Retinal pigment epithelial cell (primary cell): ENCODE measurements at regions not wholly inside any gene's neighbourhood (a gene's known extent, or its start where the extent isn't known, plus 50 kb on each side); places are given as distances from the start of the nearest gene placed in this dataset.

ENCODE experiments used
- DNase-seq: peaks from one replicate; pipeline ENCODE4 v3.0.0-alpha.2; 2010; ENCODE audit warnings: low read depth
- H3K4me3 ChIP-seq: 2 replicates; pipeline ENCODE4 v1.5.1; 2011; ENCODE audit warnings: mild to moderate bottlenecking, low read length, control low read depth, moderate library complexity
- TF ChIP-seq, protein P1 (sequence below): conservative IDR thresholded peaks from 2 replicates; pipeline ENCODE4 v1.5.1; 2011; ENCODE audit warnings: low read depth, low read length, control low read depth, inconsistent platforms

GRCh38 chr13:108375772-108376171 lies 106.3 kb downstream of the TNFSF13B start:
- TF ChIP-seq, protein P1, sequence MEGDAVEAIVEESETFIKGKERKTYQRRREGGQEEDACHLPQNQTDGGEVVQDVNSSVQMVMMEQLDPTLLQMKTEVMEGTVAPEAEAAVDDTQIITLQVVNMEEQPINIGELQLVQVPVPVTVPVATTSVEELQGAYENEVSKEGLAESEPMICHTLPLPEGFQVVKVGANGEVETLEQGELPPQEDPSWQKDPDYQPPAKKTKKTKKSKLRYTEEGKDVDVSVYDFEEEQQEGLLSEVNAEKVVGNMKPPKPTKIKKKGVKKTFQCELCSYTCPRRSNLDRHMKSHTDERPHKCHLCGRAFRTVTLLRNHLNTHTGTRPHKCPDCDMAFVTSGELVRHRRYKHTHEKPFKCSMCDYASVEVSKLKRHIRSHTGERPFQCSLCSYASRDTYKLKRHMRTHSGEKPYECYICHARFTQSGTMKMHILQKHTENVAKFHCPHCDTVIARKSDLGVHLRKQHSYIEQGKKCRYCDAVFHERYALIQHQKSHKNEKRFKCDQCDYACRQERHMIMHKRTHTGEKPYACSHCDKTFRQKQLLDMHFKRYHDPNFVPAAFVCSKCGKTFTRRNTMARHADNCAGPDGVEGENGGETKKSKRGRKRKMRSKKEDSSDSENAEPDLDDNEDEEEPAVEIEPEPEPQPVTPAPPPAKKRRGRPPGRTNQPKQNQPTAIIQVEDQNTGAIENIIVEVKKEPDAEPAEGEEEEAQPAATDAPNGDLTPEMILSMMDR: no peak
- DNase-seq: no peak
- no peak overlapping the region for H3K4me3 ChIP-seq

DNA sequence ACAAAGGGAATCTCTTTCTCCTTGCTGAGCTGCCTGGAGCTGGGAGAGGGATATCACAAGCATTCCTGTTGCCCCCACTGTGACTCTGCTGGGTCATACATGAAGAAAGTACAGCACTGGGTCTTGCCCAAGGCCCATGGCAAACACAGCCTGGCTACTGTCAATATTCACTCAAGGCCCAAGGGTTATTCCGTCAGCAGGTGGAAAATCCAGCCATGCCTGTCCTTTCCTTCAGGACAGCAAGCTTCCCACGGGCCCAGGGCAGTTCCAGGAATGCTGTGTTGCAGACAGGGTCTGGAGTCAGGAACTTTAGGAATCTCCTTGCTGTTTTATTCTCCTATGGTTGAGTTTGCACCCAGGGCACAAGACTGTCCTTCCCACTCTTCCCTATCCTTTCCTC lies 106.8 kb downstream of the TNFSF13B start:
- no peak overlapping the region for H3K4me3 ChIP-seq
- TF ChIP-seq, protein P1: no peak
- no peak for DNase-seq

GRCh38 chr13:108377646-108378206 lies 108.2 kb downstream of the TNFSF13B start:
- TF ChIP-seq, protein P1: no peak
- DNase-seq: no peak
- no peak overlapping the region for H3K4me3 ChIP-seq

DNA sequence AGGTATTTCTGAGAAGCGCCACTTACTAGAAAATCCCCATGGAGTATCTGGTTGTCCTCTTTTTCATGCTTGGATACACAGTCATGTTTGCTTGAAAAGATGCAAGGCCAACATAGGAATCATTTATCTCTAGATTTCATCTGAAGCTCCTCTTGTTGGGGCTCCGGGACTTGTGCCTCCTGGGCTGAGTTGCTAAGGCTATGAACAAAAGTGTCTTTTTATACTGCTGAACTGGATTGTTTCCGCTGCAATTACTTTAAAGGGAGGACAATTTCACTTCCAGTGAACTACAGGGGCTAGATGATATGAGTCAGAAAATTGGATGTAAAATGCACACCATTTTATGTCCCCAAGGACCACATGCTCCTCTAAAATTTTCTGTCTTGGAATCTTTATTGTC lies 114.1 kb downstream of the TNFSF13B start:
- no peak overlapping the region for H3K4me3 ChIP-seq
- TF ChIP-seq, protein P1: no peak

GRCh38 chr13:108387156-108387555 lies 117.6 kb downstream of the TNFSF13B start:
- TF ChIP-seq, protein P1: no peak
- DNase-seq: no peak
- no peak overlapping the region for H3K4me3 ChIP-seq

More for the DNA sequence above, 114.1 kb downstream of the TNFSF13B start:
- DNase-seq: no peak

GRCh38 chr13:108402850-108403249 lies 133.3 kb downstream of the TNFSF13B start:
- no peak overlapping the region for H3K4me3 ChIP-seq
- TF ChIP-seq, protein P1: no peak
- no peak for DNase-seq

DNA sequence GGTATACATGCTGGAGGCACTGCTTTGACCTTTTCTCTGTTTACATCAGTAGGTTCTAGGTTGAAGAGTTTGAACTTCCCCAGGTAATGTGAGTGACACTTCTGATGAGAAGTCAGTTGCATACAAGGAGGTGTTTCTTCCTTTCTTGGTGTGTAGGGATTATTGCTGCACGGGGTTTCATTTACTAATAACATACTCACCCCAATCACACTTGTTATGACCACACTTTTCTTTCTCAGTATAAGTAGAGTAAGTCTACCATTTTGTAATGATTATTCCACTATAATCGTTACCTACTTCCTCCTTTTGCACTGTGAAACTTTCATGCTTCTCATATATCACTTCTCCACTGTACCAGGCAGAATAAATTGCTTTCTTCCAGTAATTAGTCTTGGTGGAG lies 138.0 kb downstream of the TNFSF13B start:
- no peak overlapping the region for H3K4me3 ChIP-seq
- TF ChIP-seq, protein P1: no peak
- DNase-seq: no peak
